ENCODE measurements at regions not wholly inside any gene's neighbourhood (a gene's known extent, or its start where the extent isn't known, plus 50 kb on each side); places are given as distances from the start of the nearest gene placed in this dataset.
"Not testable (repeated sequence)": the region's sequence is repeated elsewhere in the genome, so short reads cannot be mapped to it uniquely, and the experiment has no call there.

- DNase-seq: no peak
Measured at GRCh38 chr2:139685090-139685983, 905.1 kb upstream of the NXPH2 start.

DNA sequence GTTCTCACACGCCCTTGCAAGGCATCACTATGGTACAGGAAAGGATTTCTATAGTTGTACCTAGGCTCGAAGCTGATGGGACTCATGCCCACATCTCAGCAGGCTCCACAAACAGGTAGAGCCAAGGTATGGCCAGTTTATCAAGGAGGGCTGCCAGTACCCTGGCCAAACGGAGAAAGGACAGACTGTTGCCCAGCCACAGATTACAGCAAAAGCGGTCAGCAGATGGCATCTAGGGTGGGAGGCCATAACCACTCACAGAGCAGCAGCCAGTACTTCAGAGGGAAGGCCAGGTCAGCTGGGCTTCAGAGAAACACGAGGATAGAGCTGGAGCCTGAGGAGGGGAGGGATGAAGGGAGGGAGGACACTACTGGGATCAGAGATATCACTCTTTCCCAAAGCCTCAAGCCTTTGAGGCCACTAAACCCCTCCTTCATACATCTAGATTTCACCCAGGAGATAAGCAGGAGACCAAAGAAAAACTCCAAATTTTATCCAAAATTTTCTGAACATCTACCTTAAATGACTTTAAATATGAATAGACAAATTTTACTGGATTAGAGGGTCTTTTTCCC, 904.2 kb upstream of the NXPH2 start:
- DNase-seq: no peak

DNA sequence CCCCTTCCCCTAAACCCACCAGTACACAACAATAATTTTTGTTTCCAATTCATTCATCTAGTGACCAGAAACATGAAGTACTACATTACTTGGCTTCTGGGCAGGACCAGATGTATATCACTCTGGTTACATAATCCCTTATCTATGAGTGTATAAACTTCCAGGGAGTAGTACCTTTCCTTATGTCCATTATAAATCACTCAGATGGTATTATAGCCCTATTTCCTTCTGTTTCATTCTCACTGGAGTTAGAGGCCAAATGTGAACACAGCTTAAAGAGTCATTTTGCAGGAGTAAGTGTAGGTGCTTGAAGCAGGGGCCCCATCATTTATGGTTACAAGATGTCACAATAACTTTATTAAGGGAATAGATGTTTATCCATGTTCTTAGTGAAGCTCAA, 894.4 kb upstream of the NXPH2 start:
- no peak for DNase-seq

DNA sequence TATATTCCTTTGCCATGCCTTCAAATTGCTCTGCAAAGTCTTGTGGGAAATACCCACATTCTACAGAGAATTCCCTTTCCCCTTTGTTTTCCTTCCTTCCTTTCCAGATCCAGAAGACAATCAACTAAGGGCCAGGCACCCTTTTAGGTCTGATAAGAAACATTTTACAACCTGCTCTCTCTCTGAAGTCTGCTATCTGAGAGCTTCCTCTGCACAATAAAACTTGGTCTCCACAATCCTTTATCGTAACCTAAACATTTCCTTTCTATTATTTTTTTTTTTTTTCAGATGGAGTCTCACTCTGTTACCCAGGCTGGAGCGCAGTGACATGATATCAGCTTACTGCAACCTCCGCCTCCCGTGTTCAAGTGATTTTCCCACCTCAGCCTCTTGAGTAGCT, 893.3 kb upstream of the NXPH2 start:
- DNase-seq: not testable (repeated sequence)

DNA sequence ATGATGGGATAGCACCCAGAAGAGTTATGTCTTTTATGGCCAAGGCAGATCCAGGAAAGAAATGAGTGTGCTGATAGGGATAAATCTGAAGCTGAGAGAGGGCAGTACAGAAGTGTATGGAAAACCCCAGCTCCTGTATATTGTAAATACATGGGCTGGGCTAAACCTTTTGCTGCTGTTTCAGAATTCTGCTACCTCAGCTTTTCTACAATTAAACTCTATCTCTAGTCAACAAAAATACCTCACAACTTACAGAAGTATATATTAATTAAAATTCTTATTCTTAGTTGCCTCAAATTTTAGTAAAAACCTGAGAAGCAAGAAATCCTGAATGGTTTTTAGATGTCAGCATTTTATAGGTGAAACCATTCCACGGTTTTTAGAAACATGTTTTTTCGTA, 889.5 kb upstream of the NXPH2 start:
- DNase-seq: no peak

DNA sequence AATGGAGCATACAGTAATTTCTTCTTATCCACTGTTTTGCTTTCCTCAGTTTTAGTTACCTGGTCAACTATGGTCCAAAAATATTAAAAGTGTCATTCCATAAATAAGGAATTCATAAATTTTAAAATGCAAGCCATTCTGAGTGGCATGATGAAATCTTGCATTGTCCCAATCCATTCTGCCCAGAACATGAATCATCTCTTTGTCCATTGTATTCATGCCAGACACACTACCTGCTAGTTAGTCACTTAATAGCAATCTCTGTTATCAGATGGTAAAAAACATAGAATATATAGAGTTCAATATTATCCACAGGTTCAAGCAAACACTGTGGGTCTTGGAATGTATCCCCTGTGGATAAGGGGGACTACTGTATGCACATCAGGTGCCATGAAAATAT, 872.2 kb upstream of the NXPH2 start:
- DNase-seq: no peak

- DNase-seq: no peak
Measured at GRCh38 chr2:139645617-139646016, 865.4 kb upstream of the NXPH2 start.

- no peak for DNase-seq
Measured at GRCh38 chr2:139643139-139643538, 862.9 kb upstream of the NXPH2 start.

DNA sequence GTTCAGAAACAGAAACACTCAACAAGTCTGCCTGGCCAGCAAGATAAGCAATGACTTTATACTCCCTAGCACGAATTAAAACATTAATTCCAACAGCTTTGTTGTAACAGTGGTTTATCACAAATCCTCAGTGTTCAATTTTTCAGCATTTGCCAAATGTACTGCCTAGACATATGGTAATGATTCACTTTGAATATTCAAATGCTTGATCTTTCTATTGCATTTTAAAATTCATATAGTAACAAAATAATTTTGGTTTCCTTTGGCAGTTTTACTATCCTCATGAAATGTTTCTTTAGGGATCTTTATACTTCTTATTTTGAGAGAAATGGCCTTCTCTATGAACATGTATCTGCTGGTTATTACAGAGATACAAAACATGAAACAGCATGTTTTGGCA, 851.8 kb upstream of the NXPH2 start:
- no peak for DNase-seq

DNA sequence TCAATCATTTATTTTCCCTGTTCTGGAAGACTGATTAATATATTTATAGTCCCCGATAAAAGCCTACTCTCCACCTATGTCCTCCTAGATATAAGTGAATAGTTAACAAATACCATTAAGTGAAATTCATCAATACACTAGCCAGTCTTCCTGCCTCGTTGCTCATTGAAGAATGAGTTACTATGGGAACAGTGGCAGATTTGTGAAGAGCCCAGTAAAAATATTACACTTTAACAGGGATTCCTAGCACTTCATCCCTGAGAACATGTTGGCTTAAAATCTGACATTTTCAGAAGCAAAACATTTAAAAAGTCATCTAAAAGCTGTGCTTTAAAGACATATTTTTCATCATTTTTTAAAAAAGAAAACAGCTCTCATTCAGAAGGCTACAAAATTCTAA, 848.7 kb upstream of the NXPH2 start:
- DNase-seq: no peak

DNA sequence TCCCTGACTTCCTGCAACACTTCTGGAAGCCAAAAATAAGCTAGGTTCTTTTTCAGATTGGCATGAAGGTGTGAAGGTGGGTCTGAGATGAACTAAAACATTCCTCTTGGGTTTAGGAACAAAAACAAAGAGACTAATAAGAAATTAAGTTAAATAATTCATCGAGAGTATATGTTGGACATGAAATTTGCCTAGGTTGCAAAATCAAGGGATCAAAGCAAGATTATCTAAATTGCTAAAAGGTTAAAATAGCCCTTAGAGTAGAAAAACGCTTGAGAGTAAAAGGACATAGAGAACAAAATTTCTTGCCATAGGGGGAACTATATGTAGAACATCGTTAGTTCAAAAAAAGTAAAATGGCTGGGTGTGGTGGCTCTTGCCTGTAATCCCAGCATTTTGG, 845.9 kb upstream of the NXPH2 start:
- no peak for DNase-seq

DNA sequence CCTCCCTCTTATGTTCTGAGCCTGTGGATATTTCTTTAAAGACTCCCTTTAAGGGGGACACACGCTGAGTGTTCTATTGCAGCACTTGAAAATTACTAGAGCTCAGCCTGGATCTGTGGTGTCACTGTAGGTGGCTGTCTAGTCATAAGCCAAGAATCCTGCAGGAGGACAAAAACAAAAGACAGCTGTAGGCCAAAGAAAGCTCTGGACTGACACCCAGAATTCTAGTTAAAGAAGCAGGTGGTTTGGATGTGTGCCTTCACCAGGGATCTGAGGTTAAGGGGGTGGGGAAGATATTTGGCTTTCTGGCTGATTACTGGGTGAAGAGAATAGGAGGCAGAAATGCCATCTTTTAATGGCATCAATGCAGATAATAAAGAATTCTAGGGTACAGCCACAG, 842.5 kb upstream of the NXPH2 start:
- no peak for DNase-seq

DNA sequence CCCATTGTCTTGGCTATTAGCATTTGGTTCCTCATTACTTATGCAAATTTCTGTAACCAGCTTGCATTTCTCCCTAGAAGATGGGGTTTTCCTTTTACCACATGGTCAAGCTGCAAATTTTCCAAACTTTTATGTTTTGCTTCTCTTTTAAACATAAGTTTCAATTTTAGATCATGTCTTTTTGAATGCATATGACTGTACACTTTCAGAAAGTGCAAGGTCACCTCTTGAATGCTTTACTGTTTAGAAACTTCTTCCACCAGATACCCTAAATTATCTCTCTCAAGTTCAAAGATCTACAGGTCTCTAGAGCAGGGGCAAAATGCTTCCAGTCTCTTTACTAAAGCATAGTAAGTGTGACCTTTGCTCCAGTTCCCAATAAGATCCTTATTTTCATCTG, 837.6 kb upstream of the NXPH2 start:
- no peak for DNase-seq

- no peak for DNase-seq
Measured at GRCh38 chr2:139613264-139613663, 833.1 kb upstream of the NXPH2 start.

DNA sequence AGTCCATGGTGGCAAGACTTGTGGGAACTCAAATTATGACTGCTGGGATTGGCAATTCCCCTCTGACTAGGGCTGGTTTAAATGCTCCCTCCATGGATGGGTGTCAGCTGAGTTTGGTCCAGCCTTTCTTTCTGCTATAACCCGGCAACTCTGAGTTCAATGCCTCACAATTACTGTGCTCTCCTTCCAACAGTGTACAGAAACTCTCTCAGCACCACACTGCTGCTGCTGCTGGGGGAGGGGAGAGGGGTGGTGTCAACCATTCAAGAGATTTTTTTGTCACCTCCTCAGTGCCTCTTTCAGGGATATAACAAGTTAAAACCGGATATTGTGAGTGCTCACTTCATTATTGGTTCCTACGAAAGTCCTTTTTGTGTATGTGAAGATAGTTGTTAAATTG, 830.3 kb upstream of the NXPH2 start:
- no peak for DNase-seq

DNA sequence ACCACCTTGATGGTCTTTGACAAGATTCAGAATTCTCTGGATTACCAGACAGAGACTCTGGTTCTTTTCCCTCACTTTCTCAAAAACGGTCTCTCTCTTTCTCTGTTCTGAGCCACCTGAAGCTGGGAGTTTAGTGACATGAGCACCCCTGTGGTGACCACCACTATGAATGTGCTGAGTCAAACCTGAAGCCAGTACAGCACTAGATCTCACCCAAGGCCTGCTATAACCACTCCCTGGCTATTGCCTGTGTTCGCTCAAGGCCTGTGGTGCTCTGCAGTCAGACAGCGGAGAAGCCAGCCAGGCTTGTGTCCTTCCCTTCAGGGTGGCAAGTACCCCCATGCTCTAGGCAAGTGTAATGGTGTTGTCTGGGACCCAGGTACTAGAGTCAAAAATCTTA, 828.9 kb upstream of the NXPH2 start:
- DNase-seq: no peak

- no peak for DNase-seq
Measured at GRCh38 chr2:139605668-139606067, 825.5 kb upstream of the NXPH2 start.

- no peak for DNase-seq
Measured at GRCh38 chr2:139600166-139600565, 820.0 kb upstream of the NXPH2 start.

GRCh38 chr2:139585101-139585500, 804.9 kb upstream of the NXPH2 start:
- no peak for DNase-seq

GRCh38 chr2:139574371-139574770, 794.2 kb upstream of the NXPH2 start:
- no peak for DNase-seq

GRCh38 chr2:139556789-139557188, 776.6 kb upstream of the NXPH2 start:
- DNase-seq: no peak

GRCh38 chr2:139550873-139551272, 770.7 kb upstream of the NXPH2 start:
- no peak for DNase-seq

- DNase-seq: no peak
Measured at GRCh38 chr2:139550341-139550740, 770.2 kb upstream of the NXPH2 start.

DNA sequence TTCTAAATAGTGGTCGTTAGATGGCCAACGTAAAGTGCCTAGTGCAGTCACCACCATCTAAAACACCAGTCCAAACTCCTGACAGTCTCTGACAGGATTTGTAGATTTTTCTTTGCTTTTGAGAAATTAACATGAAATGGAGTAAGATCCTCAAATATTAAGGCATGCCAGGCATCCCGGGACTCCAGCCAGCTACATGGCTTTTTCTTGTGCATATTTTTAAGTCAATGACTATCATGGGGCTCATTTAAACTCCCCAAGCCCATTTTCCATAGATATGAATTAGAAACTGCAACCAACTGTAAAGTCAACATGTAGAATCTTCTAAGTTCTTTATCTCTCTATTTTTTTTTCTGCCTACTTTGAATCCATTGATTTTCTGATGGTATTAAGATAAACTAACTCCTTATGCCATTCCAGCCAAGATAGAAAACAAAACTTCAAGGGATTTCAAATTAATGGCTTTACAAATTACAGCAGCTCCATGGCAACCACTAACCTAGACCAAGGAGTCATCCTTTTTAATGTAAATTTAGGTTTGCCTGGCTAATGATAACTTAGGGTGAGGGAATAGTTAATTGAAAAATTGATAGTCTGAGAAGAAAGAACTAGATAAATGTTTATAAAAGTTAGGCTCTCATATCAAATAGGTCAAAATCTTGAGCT, 764.1 kb upstream of the NXPH2 start:
- DNase-seq: no peak

Measured in KG1 (cell line).